Smooth muscle cell (in vitro differentiated cells): ENCODE measurements at regions not wholly inside any gene's neighbourhood (a gene's known extent, or its start where the extent isn't known, plus 50 kb on each side); places are given as distances from the start of the nearest gene placed in this dataset.

Experiments used
- DNase-seq: peaks from one replicate; lab custom pipeline; 2025; ENCODE audit not compliant: unreplicated experiment; lab: John Stamatoyannopoulos, UW
- H2AFZ ChIP-seq: fragments of 200-600 bp; sonication (generic); 2 replicates; pipeline ENCODE4 v1.6.0; 2016; ENCODE audit warnings: antibody characterized with exemption, low read depth, mild to moderate bottlenecking
- H3F3A ChIP-seq: fragments of 200-600 bp; sonication (generic); 2 replicates; pipeline ENCODE4 v1.6.0; 2017; ENCODE audit warnings: antibody characterized with exemption, low read depth
- H3K27ac ChIP-seq: fragments of 200-600 bp; sonication (generic); 2 replicates; pipeline ENCODE4 v1.5.1; 2016; ENCODE audit warnings: low read depth, mild to moderate bottlenecking
- H3K27me3 ChIP-seq: fragments of 200-600 bp; sonication (generic); 2 replicates; pipeline ENCODE4 v1.6.1; 2016; ENCODE audit warnings: low read depth, mild to moderate bottlenecking
- H3K36me3 ChIP-seq: fragments of 200-600 bp; sonication (generic); 2 replicates; pipeline ENCODE4 v1.5.1; 2016; ENCODE audit warnings: low read depth
- H3K4me1 ChIP-seq: fragments of 200-600 bp; sonication (generic); 2 replicates; pipeline ENCODE4 v1.5.1; 2016; ENCODE audit warnings: low read depth
- H3K4me2 ChIP-seq: fragments of 200-600 bp; sonication (generic); 2 replicates; pipeline ENCODE4 v1.6.0; 2016; ENCODE audit warnings: mild to moderate bottlenecking
- H3K4me3 ChIP-seq: fragments of 200-600 bp; sonication (generic); 2 replicates; pipeline ENCODE4 v1.5.1; 2016; ENCODE audit warnings: mild to moderate bottlenecking
- H3K79me2 ChIP-seq: fragments of 200-600 bp; sonication (generic); 2 replicates; pipeline ENCODE4 v1.6.0; 2016; ENCODE audit warnings: low read depth, mild to moderate bottlenecking
- H3K9ac ChIP-seq: fragments of 200-600 bp; sonication (generic); 2 replicates; pipeline ENCODE4 v1.6.0; 2016; ENCODE audit warnings: low read depth
- H3K9me3 ChIP-seq: fragments of 200-600 bp; sonication (generic); replicated peaks from 2 replicates; pipeline ENCODE4 v1.5.1; 2016; ENCODE audit warnings: low read depth
- H4K20me1 ChIP-seq: fragments of 200-600 bp; sonication (generic); 2 replicates; pipeline ENCODE4 v1.6.0; 2016; ENCODE audit warnings: low read depth
- WGBS: methylation state at CpG from one replicate; pipeline ENCODE4 v1.1.7; 2016; ENCODE audit warnings: low lambda C conversion rate; 5-methylcytosine and 5-hydroxymethylcytosine counted together
- TF ChIP-seq, protein P1 (sequence below): fragments of 200-600 bp; sonication (generic); IDR thresholded peaks from 2 replicates; pipeline ENCODE4 v1.5.1; 2017; ENCODE audit warnings: borderline replicate concordance, mild to moderate bottlenecking, antibody characterized with exemption; ENCODE audit not compliant: insufficient read depth, poor library complexity, severe bottlenecking

GRCh38 chr15:72858205-72858604, 74.6 kb upstream of the ADPGK start:
- Histone ChIP-seq H3K9ac (no peak overlapping the region), H3K27me3 (peaks cover 6% of the 10 kb centered on the region), H2AFZ (no peak overlapping the region), H3K79me2 (no peaks in the 10 kb centered on the region), H3K27ac (no peak overlapping the region), H3K36me3 (no peaks in the 10 kb centered on the region), H3K9me3 (no peaks in the 10 kb centered on the region), H3K4me2 (no peak overlapping the region), H3K4me3 (no peak overlapping the region), H4K20me1 (no peaks in the 10 kb centered on the region), H3K4me1 (no peaks in the 10 kb centered on the region), H3F3A (no peaks in the 10 kb centered on the region)
- 80% methylated on average over 2 of the region's 2 CpGs for WGBS
- TF ChIP-seq, protein P1, sequence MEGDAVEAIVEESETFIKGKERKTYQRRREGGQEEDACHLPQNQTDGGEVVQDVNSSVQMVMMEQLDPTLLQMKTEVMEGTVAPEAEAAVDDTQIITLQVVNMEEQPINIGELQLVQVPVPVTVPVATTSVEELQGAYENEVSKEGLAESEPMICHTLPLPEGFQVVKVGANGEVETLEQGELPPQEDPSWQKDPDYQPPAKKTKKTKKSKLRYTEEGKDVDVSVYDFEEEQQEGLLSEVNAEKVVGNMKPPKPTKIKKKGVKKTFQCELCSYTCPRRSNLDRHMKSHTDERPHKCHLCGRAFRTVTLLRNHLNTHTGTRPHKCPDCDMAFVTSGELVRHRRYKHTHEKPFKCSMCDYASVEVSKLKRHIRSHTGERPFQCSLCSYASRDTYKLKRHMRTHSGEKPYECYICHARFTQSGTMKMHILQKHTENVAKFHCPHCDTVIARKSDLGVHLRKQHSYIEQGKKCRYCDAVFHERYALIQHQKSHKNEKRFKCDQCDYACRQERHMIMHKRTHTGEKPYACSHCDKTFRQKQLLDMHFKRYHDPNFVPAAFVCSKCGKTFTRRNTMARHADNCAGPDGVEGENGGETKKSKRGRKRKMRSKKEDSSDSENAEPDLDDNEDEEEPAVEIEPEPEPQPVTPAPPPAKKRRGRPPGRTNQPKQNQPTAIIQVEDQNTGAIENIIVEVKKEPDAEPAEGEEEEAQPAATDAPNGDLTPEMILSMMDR: no peak
- DNase-seq: no peak

DNA sequence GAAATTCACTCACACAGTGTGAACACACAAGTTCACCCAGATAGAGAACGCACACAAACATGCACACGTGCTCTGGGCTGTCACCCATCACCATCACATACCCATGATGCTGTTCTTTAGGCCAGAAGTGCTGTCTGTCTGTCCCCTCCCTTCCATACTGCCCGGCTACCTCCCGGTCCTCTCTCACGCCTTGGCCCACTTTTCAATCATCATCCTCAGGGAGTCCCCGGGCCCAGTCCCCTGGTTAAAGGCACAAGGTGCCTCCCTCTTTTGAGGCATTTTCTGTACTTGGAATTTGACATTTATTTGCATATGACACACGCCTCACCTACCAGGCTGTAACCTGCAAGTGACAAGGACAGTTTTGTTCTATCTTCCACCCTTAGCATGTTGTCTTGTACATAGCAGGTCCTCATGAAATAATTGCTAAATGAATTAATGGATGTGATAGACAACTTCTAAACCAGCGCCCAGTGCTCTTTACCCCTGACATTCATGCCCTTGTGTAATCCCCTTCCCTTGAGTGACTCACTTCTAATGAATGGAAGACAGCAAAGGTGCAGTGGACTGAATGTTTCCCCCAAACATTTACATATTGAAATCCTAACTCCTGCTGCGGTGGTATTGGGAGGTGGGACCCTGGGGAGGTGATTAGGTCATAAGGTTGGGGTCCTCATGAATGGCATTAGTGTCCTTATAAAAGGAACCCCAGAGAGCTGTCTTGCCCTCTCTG, 73.9 kb upstream of the ADPGK start:
- Histone ChIP-seq H3K9ac (no peak overlapping the region), H3K36me3 (no peaks in the 10 kb centered on the region), H4K20me1 (no peaks in the 10 kb centered on the region), H3K79me2 (no peaks in the 10 kb centered on the region), H2AFZ (no peak overlapping the region), H3K27me3 (peaks cover 6% of the 10 kb centered on the region), H3K27ac (no peak overlapping the region), H3K4me3 (no peak overlapping the region), H3K4me2 (no peak overlapping the region), H3K9me3 (no peaks in the 10 kb centered on the region), H3F3A (no peaks in the 10 kb centered on the region), H3K4me1 (no peaks in the 10 kb centered on the region)
- no peak for DNase-seq
- TF ChIP-seq, protein P1: no peak
- WGBS: 73% methylated on average over 9 of the region's 9 CpGs

GRCh38 chr15:72856549-72857040, 73.0 kb upstream of the ADPGK start:
- H3K27ac ChIP-seq: no peak overlapping the region
- H4K20me1 ChIP-seq: no peaks in the 10 kb centered on the region
- DNase-seq: no peak
- no peak overlapping the region for H3K9ac ChIP-seq
- H3K27me3 ChIP-seq: peaks cover 6% of the 10 kb centered on the region
- H3K9me3 ChIP-seq: no peaks in the 10 kb centered on the region
- H3K4me3 ChIP-seq: no peak overlapping the region
- no peaks in the 10 kb centered on the region for H3K36me3 ChIP-seq
- no peaks in the 10 kb centered on the region for H3F3A ChIP-seq
- H2AFZ ChIP-seq: no peak overlapping the region
- TF ChIP-seq, protein P1: no peak
- H3K79me2 ChIP-seq: no peaks in the 10 kb centered on the region
- 83% methylated on average over 5 of the region's 5 CpGs for WGBS
- no peak overlapping the region for H3K4me2 ChIP-seq
- H3K4me1 ChIP-seq: no peaks in the 10 kb centered on the region

GRCh38 chr15:72855791-72856190, 72.2 kb upstream of the ADPGK start:
- no peaks in the 10 kb centered on the region for H3K9me3 ChIP-seq
- no peaks in the 10 kb centered on the region for H3K4me1 ChIP-seq
- H3K36me3 ChIP-seq: no peaks in the 10 kb centered on the region
- no peak overlapping the region for H3K4me2 ChIP-seq
- no peak overlapping the region for H2AFZ ChIP-seq
- H3K9ac ChIP-seq: no peak overlapping the region
- no peak overlapping the region for H3K27ac ChIP-seq
- H4K20me1 ChIP-seq: no peaks in the 10 kb centered on the region
- no peak overlapping the region for H3K4me3 ChIP-seq
- no peaks in the 10 kb centered on the region for H3K79me2 ChIP-seq
- H3K27me3 ChIP-seq: peaks cover 8% of the 10 kb centered on the region
- no peak for DNase-seq
- TF ChIP-seq, protein P1: no peak
- WGBS: 75% methylated on average over 3 of the region's 3 CpGs
- H3F3A ChIP-seq: no peaks in the 10 kb centered on the region
